ENCODE measurements at regions not wholly inside any gene's neighbourhood (a gene's known extent, or its start where the extent isn't known, plus 50 kb on each side); places are given as distances from the start of the nearest gene placed in this dataset.
"Not testable (repeated sequence)": the region's sequence is repeated elsewhere in the genome, so short reads cannot be mapped to it uniquely, and the experiment has no call there.

DNA sequence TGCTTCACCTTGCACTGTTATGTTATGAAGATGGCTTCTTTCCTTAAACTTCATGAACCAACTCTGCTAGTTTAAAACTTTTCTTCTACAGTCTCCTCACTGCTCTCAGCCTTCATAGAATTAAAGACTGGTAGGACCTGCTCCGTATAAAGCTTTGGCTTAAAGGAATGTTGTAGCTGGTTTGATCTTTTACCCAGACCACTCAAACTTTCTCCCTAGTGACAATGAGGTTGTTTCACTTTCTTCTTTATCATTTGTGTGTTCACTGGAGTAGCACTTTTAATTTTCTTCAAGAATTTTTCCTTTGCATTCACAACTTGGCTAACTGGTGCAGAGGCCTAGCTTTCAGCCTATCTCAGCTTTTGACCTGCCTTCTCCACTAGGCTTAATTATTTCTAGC is 316.4 kb upstream of the RNF32 start:
- Histone ChIP-seq H3K27ac (no peak overlapping the region), H3K4me1 (no peaks in the 10 kb centered on the region), H3K36me3 (no peaks in the 10 kb centered on the region), H3K27me3 (no peaks in the 10 kb centered on the region), H3K9me3 (no peaks in the 10 kb centered on the region), H3K4me3 (no peak overlapping the region)
- no peak for TF ChIP-seq EP300 (IDR thresholded peaks at IDR 0.05)
- DNase-seq (ENCODE audit: low spot score in 2 of 2), result no peak
- 68% methylated on average over 1 of the region's 1 CpG for WGBS

DNA sequence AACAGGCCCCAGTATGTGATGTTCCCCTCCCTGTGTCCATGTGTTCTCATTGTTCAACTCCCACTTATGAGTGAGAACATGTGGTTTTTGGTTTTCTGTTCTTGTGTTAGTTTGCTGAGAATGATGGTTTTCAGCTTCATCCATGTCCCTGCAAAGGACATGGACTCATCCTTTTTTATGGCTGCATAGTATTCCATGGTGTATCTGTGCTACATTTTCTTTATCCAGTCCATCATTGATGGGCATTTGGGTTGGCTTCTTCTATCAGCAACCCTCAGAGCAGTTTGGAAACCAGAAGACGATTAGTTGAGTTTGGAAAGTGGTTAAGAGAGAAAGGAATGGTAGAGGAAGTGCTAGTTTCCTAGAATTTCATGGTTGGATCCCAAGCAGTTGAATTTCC is 319.1 kb upstream of the RNF32 start:
- not testable (repeated sequence) for H3K36me3 ChIP-seq; H3K27me3 ChIP-seq; DNase-seq (ENCODE audit: low spot score in 2 of 2); H3K27ac ChIP-seq; H3K4me1 ChIP-seq; H3K4me3 ChIP-seq; H3K9me3 ChIP-seq
- 76% methylated on average over 1 of the region's 1 CpG for WGBS

DNA sequence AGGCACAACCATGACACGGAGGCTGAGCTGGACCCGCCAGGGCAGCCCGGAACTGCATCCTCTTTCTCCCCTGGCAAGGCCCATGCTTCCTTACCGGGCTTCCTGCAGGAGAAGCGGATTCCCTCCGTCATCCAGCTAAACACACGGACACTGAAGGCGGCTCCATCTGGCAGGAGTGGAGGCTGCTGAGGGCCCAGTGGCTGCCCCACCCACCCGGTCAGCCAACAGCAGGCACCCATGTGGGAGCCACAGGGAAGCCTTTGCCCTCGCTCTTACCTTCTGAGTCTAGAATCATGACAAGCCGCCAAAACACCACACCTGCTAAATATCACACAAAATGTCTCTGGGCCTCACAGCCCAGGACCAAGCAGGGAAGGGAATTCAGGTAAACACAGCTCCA is 321.6 kb upstream of the RNF32 start:
- Histone ChIP-seq H3K36me3 (no peaks in the 10 kb centered on the region), H3K4me3 (no peak overlapping the region), H3K27me3 (no peaks in the 10 kb centered on the region), H3K9me3 (peaks cover 4% of the 10 kb centered on the region), H3K27ac (no peak overlapping the region), H3K4me1 (no peaks in the 10 kb centered on the region)
- 78% methylated on average over 8 of the region's 11 CpGs for WGBS
- no peak for TF ChIP-seq POLR2AphosphoS5 (IDR thresholded peaks at IDR 0.05)
- TF ChIP-seq, protein P1, sequence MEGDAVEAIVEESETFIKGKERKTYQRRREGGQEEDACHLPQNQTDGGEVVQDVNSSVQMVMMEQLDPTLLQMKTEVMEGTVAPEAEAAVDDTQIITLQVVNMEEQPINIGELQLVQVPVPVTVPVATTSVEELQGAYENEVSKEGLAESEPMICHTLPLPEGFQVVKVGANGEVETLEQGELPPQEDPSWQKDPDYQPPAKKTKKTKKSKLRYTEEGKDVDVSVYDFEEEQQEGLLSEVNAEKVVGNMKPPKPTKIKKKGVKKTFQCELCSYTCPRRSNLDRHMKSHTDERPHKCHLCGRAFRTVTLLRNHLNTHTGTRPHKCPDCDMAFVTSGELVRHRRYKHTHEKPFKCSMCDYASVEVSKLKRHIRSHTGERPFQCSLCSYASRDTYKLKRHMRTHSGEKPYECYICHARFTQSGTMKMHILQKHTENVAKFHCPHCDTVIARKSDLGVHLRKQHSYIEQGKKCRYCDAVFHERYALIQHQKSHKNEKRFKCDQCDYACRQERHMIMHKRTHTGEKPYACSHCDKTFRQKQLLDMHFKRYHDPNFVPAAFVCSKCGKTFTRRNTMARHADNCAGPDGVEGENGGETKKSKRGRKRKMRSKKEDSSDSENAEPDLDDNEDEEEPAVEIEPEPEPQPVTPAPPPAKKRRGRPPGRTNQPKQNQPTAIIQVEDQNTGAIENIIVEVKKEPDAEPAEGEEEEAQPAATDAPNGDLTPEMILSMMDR (IDR thresholded peaks at IDR 0.05), result no peak
- no peak for TF ChIP-seq EP300 (IDR thresholded peaks at IDR 0.05)
- no peak for TF ChIP-seq POLR2A (IDR thresholded peaks at IDR 0.05)
- no peak for DNase-seq (ENCODE audit: low spot score in 2 of 2)

DNA sequence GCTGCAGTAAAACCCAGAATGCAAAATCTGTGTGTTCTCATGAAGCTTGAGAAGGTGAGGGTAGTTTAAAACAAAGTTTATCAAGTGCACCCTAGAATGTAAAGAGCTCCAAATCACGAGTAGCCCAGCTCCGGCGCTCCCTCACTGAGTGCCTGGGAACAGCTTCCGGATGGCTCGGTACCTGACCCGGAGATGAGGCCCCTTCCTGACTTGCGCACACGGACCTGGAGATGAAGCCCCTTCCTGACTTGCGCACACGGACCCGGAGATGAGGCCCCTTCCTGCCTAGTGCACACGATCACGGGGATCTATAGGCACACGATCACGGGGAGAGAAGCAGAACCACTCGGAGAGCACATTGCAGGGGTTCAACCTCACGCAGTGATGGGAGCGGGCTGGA is 322.1 kb upstream of the RNF32 start:
- WGBS, result 85% methylated on average over 17 of the region's 18 CpGs

DNA sequence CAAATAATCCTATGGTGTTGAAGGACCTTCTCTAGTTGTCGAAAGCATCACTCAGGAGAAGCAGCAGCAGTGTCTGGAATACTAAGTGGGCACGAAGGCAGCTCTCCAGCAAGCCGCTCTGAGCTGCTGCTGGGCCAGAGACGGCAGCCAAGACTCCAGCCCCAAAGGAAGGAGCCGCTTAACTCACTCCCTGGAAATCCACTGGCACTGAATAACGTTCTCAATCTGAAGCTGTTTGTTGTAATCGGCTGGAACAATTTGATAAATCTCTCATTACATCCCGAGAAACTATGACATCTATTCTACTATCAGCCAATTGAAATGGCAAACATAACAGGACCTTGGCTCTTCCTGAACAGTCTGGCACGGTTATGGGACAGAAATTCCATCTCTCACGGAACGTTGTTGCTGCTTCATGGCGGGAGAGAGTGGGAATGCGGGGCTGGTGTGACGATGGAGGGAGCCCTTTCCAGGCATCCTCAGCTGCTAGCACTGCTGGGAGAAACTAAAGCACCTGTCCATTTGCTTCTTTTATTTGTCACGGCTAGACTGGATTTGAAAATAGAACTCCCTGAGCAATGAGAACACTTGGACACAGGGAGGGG is 331.5 kb upstream of the RNF32 start:
- no peak overlapping the region for H3K27ac ChIP-seq
- no peak overlapping the region for H3K4me3 ChIP-seq
- H3K36me3 ChIP-seq, result no peaks in the 10 kb centered on the region
- DNase-seq (ENCODE audit: low spot score in 2 of 2), result no peak
- WGBS, result 64% methylated on average over 15 of the region's 15 CpGs
- H3K9me3 ChIP-seq, result no peaks in the 10 kb centered on the region
- TF ChIP-seq, protein P1 (IDR thresholded peaks at IDR 0.05), result no peak
- TF ChIP-seq EP300 (IDR thresholded peaks at IDR 0.05) (no peak), POLR2A (IDR thresholded peaks at IDR 0.05) (no peak), POLR2AphosphoS5 (IDR thresholded peaks at IDR 0.05) (no peak)
- H3K4me1 ChIP-seq, result no peaks in the 10 kb centered on the region
- peaks cover 3% of the 10 kb centered on the region for H3K27me3 ChIP-seq

More for the DNA sequence above, 322.1 kb upstream of the RNF32 start:
- no peaks in the 10 kb centered on the region for H3K4me1 ChIP-seq
- peaks cover 4% of the 10 kb centered on the region for H3K9me3 ChIP-seq
- no peaks in the 10 kb centered on the region for H3K27me3 ChIP-seq
- H3K27ac ChIP-seq, result no peak overlapping the region
- no peak overlapping the region for H3K4me3 ChIP-seq
- no peak for DNase-seq (ENCODE audit: low spot score in 2 of 2)
- H3K36me3 ChIP-seq, result no peaks in the 10 kb centered on the region
- TF ChIP-seq POLR2AphosphoS5 (IDR thresholded peaks at IDR 0.05) (no peak), POLR2A (IDR thresholded peaks at IDR 0.05) (no peak), EP300 (IDR thresholded peaks at IDR 0.05) (no peak)
- TF ChIP-seq, protein P1 (IDR thresholded peaks at IDR 0.05), result no peak

DNA sequence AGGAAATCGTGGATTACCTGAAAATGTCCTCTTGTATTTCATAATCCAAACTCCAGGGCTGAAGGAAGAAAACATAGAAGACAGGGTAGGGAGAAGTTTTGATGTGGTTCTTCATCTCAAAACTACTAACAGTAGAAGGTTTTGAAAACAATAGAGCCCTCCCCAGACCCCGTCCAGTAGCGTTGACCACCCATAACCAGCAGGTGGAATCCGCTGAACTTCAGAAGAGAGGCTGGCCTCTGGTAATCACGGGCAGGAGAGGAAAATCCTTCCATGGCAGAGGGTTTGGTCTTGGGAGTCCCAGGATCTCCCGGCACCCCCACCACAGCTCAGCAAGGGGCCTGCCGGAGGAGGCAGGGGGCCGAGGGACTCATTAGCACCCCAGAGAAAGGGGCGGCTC is 333.4 kb upstream of the RNF32 start:
- H3K36me3 ChIP-seq, result no peaks in the 10 kb centered on the region
- no peak overlapping the region for H3K4me3 ChIP-seq
- no peaks in the 10 kb centered on the region for H3K9me3 ChIP-seq
- no peak for TF ChIP-seq POLR2A (IDR thresholded peaks at IDR 0.05)
- no peak for TF ChIP-seq POLR2AphosphoS5 (IDR thresholded peaks at IDR 0.05)
- no peak for TF ChIP-seq EP300 (IDR thresholded peaks at IDR 0.05)
- TF ChIP-seq, protein P1 (IDR thresholded peaks at IDR 0.05), result no peak
- no peaks in the 10 kb centered on the region for H3K4me1 ChIP-seq
- peaks cover 3% of the 10 kb centered on the region for H3K27me3 ChIP-seq
- 67% methylated on average over 9 of the region's 9 CpGs for WGBS
- no peak for DNase-seq (ENCODE audit: low spot score in 2 of 2)
- no peak overlapping the region for H3K27ac ChIP-seq

All from suprapubic skin (tissue), 4 donors.